CD4-positive, alpha-beta memory T cell (primary cell): ENCODE measurements at regions not wholly inside any gene's neighbourhood (a gene's known extent, or its start where the extent isn't known, plus 50 kb on each side); places are given as distances from the start of the nearest gene placed in this dataset.

ENCODE experiments used
- CTCF ChIA-PET: fragments of 350-600 bp; sonication (Branson Sonifier 250); formaldehyde crosslinking; loops from one replicate; lab custom pipeline; 2021; ENCODE audit warnings: inconsistent platforms; ENCODE audit not compliant: partially characterized antibody; lab: Charles Lee
- POLR2A ChIA-PET: fragments of 350-600 bp; sonication (Branson Sonifier 250); formaldehyde crosslinking; loops from one replicate; lab custom pipeline; 2021; ENCODE audit not compliant: partially characterized antibody; lab: Charles Lee
- DNase-seq, 5 donors: peaks; one replicate each; pipeline versions ENCODE4 v3.0.0 to v3.0.0-alpha.2; 2020 to 2022; ENCODE audit warnings: mixed read lengths in 1 of 5
- H3K27ac ChIP-seq: one replicate; pipeline ENCODE4 v1.7.0; 2013; ENCODE audit warnings: low read depth, low read length
- H3K27me3 ChIP-seq: 2 replicates; pipeline ENCODE4 v1.7.0; 2013; ENCODE audit warnings: mild to moderate bottlenecking, low read length, moderate library complexity; ENCODE audit not compliant: insufficient read depth
- H3K36me3 ChIP-seq: 2 replicates; pipeline ENCODE4 v1.7.0; 2013; ENCODE audit warnings: mild to moderate bottlenecking, low read length, moderate library complexity; ENCODE audit not compliant: insufficient read depth
- H3K4me1 ChIP-seq: 2 replicates; pipeline ENCODE4 v1.7.0; 2013; ENCODE audit warnings: mild to moderate bottlenecking, low read length, moderate library complexity; ENCODE audit not compliant: insufficient read depth
- H3K4me3 ChIP-seq, 2 donors: one replicate each; pipeline ENCODE4 v1.7.0; 2013; ENCODE audit warnings: low read length in 2 of 2, mild to moderate bottlenecking in 1 of 2
- H3K9me3 ChIP-seq, 2 donors: one replicate each; pipeline ENCODE4 v1.7.0; 2013; ENCODE audit warnings: low read length in 2 of 2, control low read depth in 1 of 2; ENCODE audit not compliant: control insufficient read depth in 1 of 2
- H3K27ac Mint-ChIP-seq, 7 donors: one replicate each; pipeline ENCODE4 v1.8.0; 2020 to 2021; ENCODE audit warnings: mixed read lengths in 7 of 7, mild to moderate bottlenecking in 6 of 7, inconsistent platforms in 3 of 7, moderate library complexity in 3 of 7
- H3K27me3 Mint-ChIP-seq, 2 donors: one replicate each; pipeline ENCODE4 v1.8.0; 2020 to 2021; ENCODE audit warnings: mixed read lengths in 2 of 2
- H3K36me3 Mint-ChIP-seq, 2 donors: one replicate each; pipeline ENCODE4 v1.8.0; 2020 to 2021; ENCODE audit warnings: mixed read lengths in 2 of 2, inconsistent platforms in 1 of 2, mild to moderate bottlenecking in 1 of 2
- H3K4me1 Mint-ChIP-seq, 4 donors: one replicate each; pipeline ENCODE4 v1.8.0; 2020 to 2021; ENCODE audit warnings: mixed read lengths in 4 of 4, mild to moderate bottlenecking in 1 of 4
- H3K4me3 Mint-ChIP-seq, 8 donors: one replicate each; pipeline ENCODE4 v1.8.0; 2020 to 2021; ENCODE audit warnings: mixed read lengths in 8 of 8, mild to moderate bottlenecking in 7 of 8, moderate library complexity in 6 of 8, inconsistent platforms in 3 of 8
- H3K9me3 Mint-ChIP-seq, 8 donors: one replicate each; pipeline ENCODE4 v1.8.0; 2020 to 2021; ENCODE audit warnings: mixed read lengths in 8 of 8, mild to moderate bottlenecking in 5 of 8, inconsistent platforms in 3 of 8, moderate library complexity in 1 of 8
- intact Hi-C: fragments of 100-400 bp; cut with micrococcal nuclease; formaldehyde crosslinking; loops from one replicate; pipeline ENCODE4 v1.15.1; 2023

DNA sequence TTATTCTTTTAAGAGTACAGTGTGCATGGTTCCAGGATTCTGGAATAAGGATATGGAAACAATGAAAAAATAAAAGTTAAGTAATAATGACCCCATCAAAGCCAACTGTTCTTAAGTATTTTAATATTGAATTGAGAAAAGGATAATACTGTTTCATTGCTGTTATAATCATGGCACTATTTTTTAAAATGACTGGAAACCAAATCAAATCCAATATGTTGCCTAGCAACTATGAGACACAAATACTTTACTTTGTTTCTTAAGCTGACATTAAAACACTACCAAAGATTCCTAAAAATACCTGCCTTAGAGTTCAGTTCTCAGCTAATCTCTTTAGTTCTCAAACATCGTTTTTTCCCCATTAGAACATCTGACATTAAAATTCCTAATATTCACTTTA lies 66.4 kb upstream of the OTOGL start:
- Mint-ChIP-seq H3K4me1 (peaks cover 0 to 4% (median under 1%) of the 10 kb centered on the region in 4 donors), H3K9me3 (no peaks in the 10 kb centered on the region), H3K27me3 (peaks cover 4% of the 10 kb centered on the region in 2 donors), H3K27ac (no peak overlapping the region), H3K4me3 (no peak overlapping the region), H3K36me3 (no peaks in the 10 kb centered on the region)
- POLR2A ChIA-PET, result no interaction called here
- CTCF ChIA-PET, result interaction anchor here (1.5 kb wide), 1 partner anchor 154 kb away, joined by 3 read pairs; no protein-coding TSS in a partner anchor
- intact Hi-C loops, result no loop called here
- Histone ChIP-seq H3K4me1 (no peaks in the 10 kb centered on the region), H3K27me3 (no peaks in the 10 kb centered on the region), H3K4me3 (no peak overlapping the region), H3K36me3 (no peaks in the 10 kb centered on the region), H3K27ac (no peak overlapping the region), H3K9me3 (no peaks in the 10 kb centered on the region)
- DNase-seq, result no peak

DNA sequence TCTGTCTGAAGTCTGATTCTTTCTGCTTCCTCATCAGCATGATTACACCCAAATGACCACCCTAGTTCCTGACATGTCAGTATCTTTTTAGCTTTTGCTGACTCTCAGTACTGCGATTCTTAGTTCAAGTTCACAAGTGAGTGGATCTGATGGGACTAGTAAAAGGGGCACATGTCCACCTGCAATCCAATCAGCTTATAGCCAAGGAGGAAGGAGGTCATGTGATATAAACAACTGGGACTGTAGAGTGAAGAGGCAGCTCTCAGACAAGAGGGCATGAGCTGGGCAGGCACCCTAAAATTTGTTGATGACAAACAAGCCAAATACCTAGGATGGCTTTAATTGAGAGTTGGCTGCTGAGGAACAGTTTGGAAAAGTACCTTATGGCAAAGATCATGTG lies 68.1 kb upstream of the OTOGL start:
- H3K36me3 ChIP-seq, result no peaks in the 10 kb centered on the region
- H3K4me1 ChIP-seq, result no peaks in the 10 kb centered on the region
- DNase-seq, result no peak
- Mint-ChIP-seq H3K27me3 (peaks cover 3 to 4% of the 10 kb centered on the region in 2 donors), H3K4me3 (no peak overlapping the region), H3K9me3 (peaks cover 0 to 7% (median 2%) of the 10 kb centered on the region in 8 donors), H3K4me1 (peaks cover 0 to 4% (median under 1%) of the 10 kb centered on the region in 4 donors), H3K36me3 (no peaks in the 10 kb centered on the region), H3K27ac (no peak overlapping the region)
- no peak overlapping the region for H3K27ac ChIP-seq
- no peak overlapping the region for H3K4me3 ChIP-seq
- ChIA-PET POLR2A (no interaction called here), CTCF (no interaction called here)
- H3K9me3 ChIP-seq, result no peaks in the 10 kb centered on the region
- intact Hi-C loops, result no loop called here
- H3K27me3 ChIP-seq, result no peaks in the 10 kb centered on the region

DNA sequence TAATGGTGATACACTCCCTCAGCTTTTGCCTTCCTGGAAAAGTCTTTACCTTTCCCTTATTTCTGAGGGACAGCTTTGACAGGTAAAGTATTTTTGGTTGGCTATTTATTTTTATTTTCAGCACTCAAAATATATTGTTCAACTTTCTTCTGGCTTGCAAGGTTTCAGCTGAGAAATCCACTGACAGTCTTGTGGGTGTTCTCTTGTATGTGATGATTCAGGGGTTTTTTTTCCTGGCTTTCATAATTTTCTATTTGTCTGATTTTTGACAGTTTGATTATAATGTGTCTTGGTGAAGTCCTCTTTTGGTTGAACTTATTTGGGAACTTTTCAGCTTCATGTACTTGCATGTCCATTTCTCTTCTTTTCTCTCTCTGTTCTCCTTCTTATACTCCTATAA lies 73.7 kb upstream of the OTOGL start:
- CTCF ChIA-PET, result no interaction called here
- Mint-ChIP-seq H3K4me1 (no peaks in the 10 kb centered on the region), H3K4me3 (no peak overlapping the region), H3K27me3 (peaks cover 3% of the 10 kb centered on the region in 2 donors), H3K36me3 (peaks cover 0 to 4% of the 10 kb centered on the region in 2 donors), H3K9me3 (peaks cover 0 to 12% (median 8%) of the 10 kb centered on the region in 8 donors), H3K27ac (no peak overlapping the region)
- H3K4me1 ChIP-seq, result no peaks in the 10 kb centered on the region
- H3K4me3 ChIP-seq, result no peak overlapping the region
- no peaks in the 10 kb centered on the region for H3K36me3 ChIP-seq
- no peak overlapping the region for H3K27ac ChIP-seq
- no peak for DNase-seq
- POLR2A ChIA-PET, result no interaction called here
- H3K9me3 ChIP-seq, result no peaks in the 10 kb centered on the region
- H3K27me3 ChIP-seq, result no peaks in the 10 kb centered on the region
- intact Hi-C loops, result no loop called here

- H3K27ac Mint-ChIP-seq, result no peak overlapping the region
- Histone ChIP-seq H3K4me1 (no peaks in the 10 kb centered on the region), H3K36me3 (no peaks in the 10 kb centered on the region), H3K27me3 (no peaks in the 10 kb centered on the region), H3K27ac (no peak overlapping the region), H3K4me3 (no peak overlapping the region), H3K9me3 (no peaks in the 10 kb centered on the region)
- POLR2A ChIA-PET, result no interaction called here
- H3K36me3 Mint-ChIP-seq, result peaks cover 0 to 1% of the 10 kb centered on the region in 2 donors
- no peak overlapping the region for H3K4me3 Mint-ChIP-seq
- CTCF ChIA-PET, result no interaction called here
- no peak for DNase-seq
- intact Hi-C loops, result no loop called here
- peaks cover 0 to 7% (median 3%) of the 10 kb centered on the region in 8 donors for H3K9me3 Mint-ChIP-seq
- peaks cover 2 to 3% of the 10 kb centered on the region in 2 donors for H3K27me3 Mint-ChIP-seq
- no peaks in the 10 kb centered on the region for H3K4me1 Mint-ChIP-seq
These were observed 79.6 kb upstream of the OTOGL start for GRCh38 chr12:80019691-80020090.

GRCh38 chr12:80018119-80018518 lies 81.2 kb upstream of the OTOGL start:
- ChIA-PET POLR2A (no interaction called here), CTCF (no interaction called here)
- intact Hi-C loops, result no loop called here

GRCh38 chr12:80017261-80017870 lies 82.0 kb upstream of the OTOGL start:
- Mint-ChIP-seq H3K36me3 (peaks cover 0 to 1% of the 10 kb centered on the region in 2 donors), H3K9me3 (peaks cover 0 to 7% (median 4%) of the 10 kb centered on the region in 8 donors), H3K4me3 (no peak overlapping the region), H3K27ac (no peak overlapping the region), H3K27me3 (peaks cover 3% of the 10 kb centered on the region in 2 donors), H3K4me1 (no peaks in the 10 kb centered on the region)
- Histone ChIP-seq H3K4me1 (no peaks in the 10 kb centered on the region), H3K27ac (no peak overlapping the region), H3K27me3 (no peaks in the 10 kb centered on the region), H3K9me3 (no peaks in the 10 kb centered on the region), H3K36me3 (no peaks in the 10 kb centered on the region), H3K4me3 (no peak overlapping the region)
- POLR2A ChIA-PET, result no interaction called here
- CTCF ChIA-PET, result no interaction called here
- intact Hi-C loops, result no loop called here
- no peak for DNase-seq

More at GRCh38 chr12:80018119-80018518, 81.2 kb upstream of the OTOGL start:
- peaks cover 0 to 1% of the 10 kb centered on the region in 2 donors for H3K36me3 Mint-ChIP-seq
- H3K4me3 Mint-ChIP-seq, result no peak overlapping the region
- H3K4me1 Mint-ChIP-seq, result no peaks in the 10 kb centered on the region
- H3K9me3 Mint-ChIP-seq, result peaks cover 0 to 7% (median 4%) of the 10 kb centered on the region in 8 donors
- no peak overlapping the region for H3K27ac Mint-ChIP-seq
- Histone ChIP-seq H3K27me3 (no peaks in the 10 kb centered on the region), H3K27ac (no peak overlapping the region), H3K4me3 (no peak overlapping the region), H3K9me3 (no peaks in the 10 kb centered on the region), H3K36me3 (no peaks in the 10 kb centered on the region), H3K4me1 (no peaks in the 10 kb centered on the region)
- DNase-seq, result no peak
- H3K27me3 Mint-ChIP-seq, result peaks cover 3% of the 10 kb centered on the region in 2 donors

DNA sequence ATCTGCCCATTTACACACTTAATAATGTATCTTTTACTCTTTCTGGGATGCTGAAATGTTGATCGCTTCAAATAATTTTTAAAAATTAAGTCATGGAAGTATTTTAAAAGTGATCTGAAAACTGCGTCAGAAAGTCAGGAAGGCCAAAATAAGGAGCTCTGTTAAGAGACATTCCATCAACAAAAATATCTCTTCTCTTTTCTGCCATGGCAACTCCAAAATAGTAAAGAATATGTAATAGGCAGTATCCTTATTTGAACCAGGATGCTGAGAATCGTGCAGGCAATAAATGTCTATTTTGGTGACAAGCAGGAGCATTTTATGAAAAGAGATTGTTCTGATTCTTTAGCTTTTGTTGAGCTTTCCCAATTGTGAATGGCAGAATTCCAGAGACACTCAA lies 81.8 kb upstream of the PPP1R12A start:
- DNase-seq, result no peak
- no peaks in the 10 kb centered on the region for H3K36me3 ChIP-seq
- Mint-ChIP-seq H3K4me1 (no peaks in the 10 kb centered on the region), H3K4me3 (no peak overlapping the region), H3K36me3 (peaks cover 0 to 1% of the 10 kb centered on the region in 2 donors), H3K27ac (no peak overlapping the region), H3K9me3 (peaks cover 0 to 7% (median 4%) of the 10 kb centered on the region in 8 donors), H3K27me3 (peaks cover 2 to 3% of the 10 kb centered on the region in 2 donors)
- CTCF ChIA-PET, result no interaction called here
- H3K4me1 ChIP-seq, result no peaks in the 10 kb centered on the region
- no peaks in the 10 kb centered on the region for H3K27me3 ChIP-seq
- intact Hi-C loops, result no loop called here
- no peak overlapping the region for H3K4me3 ChIP-seq
- no peak overlapping the region for H3K27ac ChIP-seq
- H3K9me3 ChIP-seq, result no peaks in the 10 kb centered on the region
- POLR2A ChIA-PET, result no interaction called here
